Brain microvascular endothelial cell (primary cell): ENCODE measurements at regions not wholly inside any gene's neighbourhood (a gene's known extent, or its start where the extent isn't known, plus 50 kb on each side); places are given as distances from the start of the nearest gene placed in this dataset.

Experiments
- DNase-seq: peaks from one replicate; pipeline ENCODE4 v3.0.0-alpha.2; 2020
- H3K27ac ChIP-seq: fragments of 250-450 bp; sonication (Bioruptor Pico); 2 replicates; pipeline ENCODE4 v1.5.1; 2020; ENCODE audit warnings: mild to moderate bottlenecking, moderate library complexity
- H3K27me3 ChIP-seq: fragments of 250-450 bp; sonication (Bioruptor Pico); replicated peaks from 2 replicates; pipeline ENCODE4 v1.5.1; 2020; ENCODE audit warnings: mild to moderate bottlenecking
- H3K36me3 ChIP-seq: fragments of 250-450 bp; sonication (Bioruptor Pico); replicated peaks from 2 replicates; pipeline ENCODE4 v1.5.1; 2020; ENCODE audit warnings: mild to moderate bottlenecking
- H3K4me3 ChIP-seq: 2 replicates; pipeline ENCODE4 v1.5.1; 2011; ENCODE audit warnings: low read depth, mild to moderate bottlenecking, control low read depth, low read length, moderate library complexity
- in situ Hi-C: cut with HindIII; loops from 2 replicates; pipeline ENCODE4 v1.10.0; 2017; ENCODE audit warnings: low sequenced_read_pairs, low pct_ligation_motif_present
- TF ChIP-seq, protein P1 (sequence below): IDR thresholded peaks from 2 replicates; pipeline ENCODE4 v1.5.1; 2011; ENCODE audit warnings: low read depth, mild to moderate bottlenecking, moderate library complexity, low read length, control low read depth, inconsistent platforms; ENCODE audit errors: missing control alignments

DNA sequence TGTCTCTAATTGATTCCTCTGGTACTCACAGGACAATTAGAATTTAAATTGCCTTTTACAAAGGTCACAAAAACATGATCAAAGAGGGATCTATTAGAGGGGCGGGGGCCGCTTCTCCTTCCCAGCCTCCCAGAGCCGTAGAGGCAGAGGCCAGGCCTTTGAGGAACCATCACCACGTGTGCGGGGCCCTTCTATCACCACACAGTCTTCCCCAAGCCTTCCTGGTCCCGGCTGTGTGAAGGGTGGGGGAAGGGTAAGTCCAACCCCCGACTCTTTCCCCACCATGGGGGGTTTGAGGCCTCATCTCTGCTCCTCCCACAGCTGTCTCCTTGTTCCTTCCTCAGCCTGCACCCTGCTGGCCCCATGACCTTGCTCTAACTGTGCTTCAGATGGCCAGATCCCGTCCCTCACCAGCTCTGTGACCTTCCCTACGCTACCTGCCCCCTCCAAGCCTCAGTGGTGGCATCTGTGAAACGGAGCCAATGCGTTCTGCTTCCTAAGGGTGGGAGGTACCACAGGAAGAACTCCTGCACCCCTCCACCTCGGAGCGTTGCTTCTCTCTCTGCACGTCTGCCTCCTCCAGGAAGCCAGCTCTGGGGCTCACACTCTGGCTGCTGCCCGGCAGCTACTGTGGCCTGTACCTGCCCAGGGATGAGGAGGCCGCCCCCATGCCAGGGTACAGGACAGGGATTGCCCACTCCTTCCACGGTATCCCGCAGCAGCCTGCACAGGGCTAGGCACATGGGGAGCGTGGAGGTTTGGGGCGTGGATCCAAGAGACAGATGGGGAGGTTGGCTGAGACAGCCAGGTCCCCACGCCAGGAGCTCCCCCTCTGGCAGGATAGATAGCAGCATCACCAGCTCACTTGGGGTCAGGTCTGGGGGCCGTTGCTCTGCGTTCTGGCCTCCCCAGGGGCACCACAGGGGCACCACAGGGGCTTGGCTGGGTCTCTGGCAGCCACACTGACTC, 83.8 kb downstream of the LINGO1 start:
- TF ChIP-seq, protein P1, sequence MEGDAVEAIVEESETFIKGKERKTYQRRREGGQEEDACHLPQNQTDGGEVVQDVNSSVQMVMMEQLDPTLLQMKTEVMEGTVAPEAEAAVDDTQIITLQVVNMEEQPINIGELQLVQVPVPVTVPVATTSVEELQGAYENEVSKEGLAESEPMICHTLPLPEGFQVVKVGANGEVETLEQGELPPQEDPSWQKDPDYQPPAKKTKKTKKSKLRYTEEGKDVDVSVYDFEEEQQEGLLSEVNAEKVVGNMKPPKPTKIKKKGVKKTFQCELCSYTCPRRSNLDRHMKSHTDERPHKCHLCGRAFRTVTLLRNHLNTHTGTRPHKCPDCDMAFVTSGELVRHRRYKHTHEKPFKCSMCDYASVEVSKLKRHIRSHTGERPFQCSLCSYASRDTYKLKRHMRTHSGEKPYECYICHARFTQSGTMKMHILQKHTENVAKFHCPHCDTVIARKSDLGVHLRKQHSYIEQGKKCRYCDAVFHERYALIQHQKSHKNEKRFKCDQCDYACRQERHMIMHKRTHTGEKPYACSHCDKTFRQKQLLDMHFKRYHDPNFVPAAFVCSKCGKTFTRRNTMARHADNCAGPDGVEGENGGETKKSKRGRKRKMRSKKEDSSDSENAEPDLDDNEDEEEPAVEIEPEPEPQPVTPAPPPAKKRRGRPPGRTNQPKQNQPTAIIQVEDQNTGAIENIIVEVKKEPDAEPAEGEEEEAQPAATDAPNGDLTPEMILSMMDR = no peak
- in situ Hi-C loops = loop anchor here (25.0 kb wide), 1 partner anchor 437 kb away; no protein-coding TSS in a partner anchor
- Histone ChIP-seq H3K36me3 (no peaks in the 10 kb centered on the region), H3K27me3 (no peaks in the 10 kb centered on the region), H3K27ac (no peak overlapping the region), H3K4me3 (no peak overlapping the region)
- no peak for DNase-seq

DNA sequence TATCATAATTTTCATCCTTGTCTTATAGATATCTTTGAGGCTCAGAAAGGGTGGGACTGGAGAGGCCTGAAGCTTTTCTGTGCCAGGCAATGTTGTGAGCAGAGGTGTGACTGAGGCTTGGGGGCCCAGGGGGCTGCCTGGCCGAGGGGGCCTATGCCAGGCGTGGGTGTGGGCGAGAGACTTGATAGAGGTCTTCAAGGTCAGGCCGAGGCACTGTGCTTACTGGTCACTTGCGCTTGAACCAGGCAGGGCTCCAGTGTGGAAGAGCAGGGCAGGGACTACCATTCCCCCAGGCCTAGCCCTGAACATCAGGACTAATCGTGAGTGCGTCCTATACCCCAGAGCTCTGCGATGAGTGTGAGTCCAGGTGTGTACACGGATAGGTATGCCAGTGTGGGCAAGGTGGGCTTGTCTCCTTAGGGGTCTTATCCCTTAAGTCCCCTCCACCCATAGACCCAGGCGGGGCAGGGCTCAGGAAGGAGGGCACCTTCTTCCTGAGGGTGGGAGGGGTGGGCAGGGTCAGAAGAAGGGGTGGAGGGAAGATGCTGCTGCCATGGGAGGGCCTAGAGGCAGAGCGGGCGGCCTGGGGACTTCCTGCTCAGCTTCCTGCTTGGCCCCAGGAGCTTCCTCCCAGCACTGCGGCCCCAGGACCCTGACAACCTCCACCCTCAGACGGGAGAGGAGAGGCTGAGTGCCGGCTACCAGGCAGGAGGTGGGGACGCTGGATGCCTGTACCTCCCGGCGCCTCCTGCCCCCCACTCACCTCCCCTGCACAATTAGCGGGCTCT, 84.7 kb downstream of the LINGO1 start:
- in situ Hi-C loops = loop anchor here (25.0 kb wide), 1 partner anchor 436 kb away; no protein-coding TSS in a partner anchor
- Histone ChIP-seq H3K27me3 (no peaks in the 10 kb centered on the region), H3K36me3 (no peaks in the 10 kb centered on the region), H3K4me3 (no peak overlapping the region), H3K27ac (no peak overlapping the region)
- DNase-seq = no peak
- TF ChIP-seq, protein P1 = no peak

DNA sequence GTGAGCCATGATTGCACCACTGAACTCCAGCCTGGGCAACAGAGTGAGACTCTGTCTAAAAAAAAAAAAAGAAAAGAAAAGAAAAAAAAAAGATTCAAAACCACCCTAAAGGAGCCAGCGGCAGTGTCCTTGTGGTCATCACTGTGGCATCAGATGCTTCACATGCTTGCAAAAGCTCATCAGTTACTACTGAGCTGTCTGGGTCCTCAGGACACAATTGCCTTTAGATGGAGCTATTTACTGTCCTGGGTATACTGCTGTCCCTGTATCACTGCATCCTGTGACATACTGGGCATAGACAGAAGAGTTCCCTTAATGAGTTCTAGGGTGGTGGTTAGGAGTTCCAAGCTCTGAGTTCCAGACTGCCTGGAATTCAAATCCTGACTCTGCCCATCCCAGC, 85.8 kb downstream of the LINGO1 start:
- TF ChIP-seq, protein P1 = no peak
- no peak overlapping the region for H3K27ac ChIP-seq
- no peak for DNase-seq
- in situ Hi-C loops = loop anchor here (25.0 kb wide), 1 partner anchor 435 kb away; no protein-coding TSS in a partner anchor
- no peak overlapping the region for H3K4me3 ChIP-seq
- H3K36me3 ChIP-seq = no peaks in the 10 kb centered on the region
- H3K27me3 ChIP-seq = no peaks in the 10 kb centered on the region

DNA sequence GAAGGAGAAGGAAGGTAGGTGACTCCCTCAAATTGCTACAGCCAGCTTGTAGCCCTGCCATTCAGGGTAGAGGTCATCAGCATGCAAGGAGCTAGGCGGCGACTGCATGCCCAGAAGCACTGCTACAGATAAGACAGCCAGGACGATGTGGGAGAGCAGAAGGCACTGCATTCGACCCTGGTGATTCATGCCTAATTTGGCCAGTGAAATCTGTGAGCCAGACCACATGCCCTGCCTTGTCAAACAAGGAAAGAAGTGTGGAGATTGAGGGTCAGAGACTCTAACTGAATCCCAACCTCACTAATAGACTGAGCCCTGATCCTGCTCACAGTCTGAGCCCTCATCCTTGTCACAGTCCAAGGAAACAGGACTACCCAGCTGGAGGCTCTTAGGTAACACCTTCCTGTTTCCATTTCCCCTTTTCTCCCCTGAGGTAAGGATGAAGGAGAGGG, 86.6 kb downstream of the LINGO1 start:
- no peaks in the 10 kb centered on the region for H3K27me3 ChIP-seq
- peak; percentile 90 for DNase-seq
- TF ChIP-seq, protein P1 = no peak
- no peak overlapping the region for H3K27ac ChIP-seq
- in situ Hi-C loops = loop anchor here (25.0 kb wide), 1 partner anchor 434 kb away; no protein-coding TSS in a partner anchor
- H3K4me3 ChIP-seq = no peak overlapping the region
- no peaks in the 10 kb centered on the region for H3K36me3 ChIP-seq

DNA sequence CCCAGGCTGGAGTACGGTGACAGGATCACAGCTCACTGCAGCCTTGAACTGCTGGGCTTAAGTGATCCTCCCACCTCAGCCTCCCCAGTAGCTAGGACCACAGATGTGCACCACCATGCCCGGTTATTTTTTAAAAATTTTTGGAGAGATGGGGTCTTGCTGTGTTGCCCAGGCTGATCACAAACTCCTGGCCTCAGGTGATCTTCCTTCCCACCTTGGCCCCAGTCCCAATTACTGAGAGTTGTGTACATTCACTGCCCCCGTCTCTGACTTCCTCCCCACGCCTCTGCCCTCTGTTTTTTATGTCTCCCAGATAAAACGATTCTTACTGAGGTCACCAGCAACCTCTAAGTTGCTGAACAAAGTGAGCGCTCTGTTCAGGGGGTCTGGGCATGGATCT, 87.7 kb downstream of the LINGO1 start:
- in situ Hi-C loops = loop anchor here (25.0 kb wide), 1 partner anchor 433 kb away; no protein-coding TSS in a partner anchor
- no peaks in the 10 kb centered on the region for H3K27me3 ChIP-seq
- no peak overlapping the region for H3K27ac ChIP-seq
- TF ChIP-seq, protein P1 = no peak
- no peak overlapping the region for H3K4me3 ChIP-seq
- no peaks in the 10 kb centered on the region for H3K36me3 ChIP-seq
- DNase-seq = no peak
